KMS-11 (cell line): ENCODE measurements at regions not wholly inside any gene's neighbourhood (a gene's known extent, or its start where the extent isn't known, plus 50 kb on each side); places are given as distances from the start of the nearest gene placed in this dataset.
"Not testable (repeated sequence)": the region's sequence is repeated elsewhere in the genome, so short reads cannot be mapped to it uniquely, and the experiment has no call there.

Source experiments
- H2AFZ ChIP-seq: fragments of 200-600 bp; sonication (generic); 2 replicates; pipeline ENCODE4 v1.6.1; 2016; ENCODE audit warnings: antibody characterized with exemption, mixed run types, low read depth
- H3K27ac ChIP-seq: fragments of 200-600 bp; sonication (generic); 2 replicates; pipeline ENCODE4 v1.6.1; 2016; ENCODE audit warnings: mild to moderate bottlenecking, mixed run types
- H3K27me3 ChIP-seq: fragments of 200-600 bp; sonication (generic); 2 replicates; pipeline ENCODE4 v1.6.1; 2017; ENCODE audit warnings: mild to moderate bottlenecking, low read depth, mixed run types, moderate library complexity; ENCODE audit not compliant: insufficient read depth
- H3K36me3 ChIP-seq: fragments of 200-600 bp; sonication (generic); 2 replicates; pipeline ENCODE4 v1.6.1; 2017; ENCODE audit warnings: mild to moderate bottlenecking, mixed run types; ENCODE audit not compliant: insufficient read depth
- H3K4me1 ChIP-seq: fragments of 200-600 bp; sonication (generic); 2 replicates; pipeline ENCODE4 v1.6.1; 2016; ENCODE audit warnings: mild to moderate bottlenecking, low read depth, mixed run types; ENCODE audit not compliant: poor library complexity, severe bottlenecking
- H3K4me2 ChIP-seq: fragments of 200-600 bp; sonication (generic); 2 replicates; pipeline ENCODE4 v1.7.0; 2016; ENCODE audit warnings: mild to moderate bottlenecking, mixed run types
- H3K4me3 ChIP-seq: fragments of 200-600 bp; sonication (generic); IDR thresholded peaks from 2 replicates; pipeline ENCODE4 v1.6.1; 2017; ENCODE audit warnings: low read depth, low read length, mixed read lengths; ENCODE audit not compliant: insufficient read depth
- H3K79me2 ChIP-seq: fragments of 200-600 bp; sonication (generic); 2 replicates; pipeline ENCODE4 v1.6.1; 2016; ENCODE audit warnings: low read depth, mixed run types; ENCODE audit not compliant: insufficient read depth
- H3K9ac ChIP-seq: fragments of 200-600 bp; sonication (generic); 2 replicates; pipeline ENCODE4 v1.6.1; 2016; ENCODE audit warnings: mild to moderate bottlenecking, mixed run types
- H4K20me1 ChIP-seq: fragments of 200-600 bp; sonication (generic); 2 replicates; pipeline ENCODE4 v1.6.1; 2016; ENCODE audit warnings: mild to moderate bottlenecking, mixed run types; ENCODE audit not compliant: insufficient read depth
- CTCF ChIP-seq: fragments of 200-600 bp; sonication (generic); conservative IDR thresholded peaks from 2 replicates; pipeline ENCODE4 v1.6.1; 2017; ENCODE audit warnings: low read depth, mild to moderate bottlenecking, antibody characterized with exemption, low read length, moderate library complexity, mixed read lengths

- H3K27me3 ChIP-seq: no peaks in the 10 kb centered on the region
- no peak overlapping the region for H3K27ac ChIP-seq
- H3K36me3 ChIP-seq: no peaks in the 10 kb centered on the region
- no peaks in the 10 kb centered on the region for H4K20me1 ChIP-seq
- no peak overlapping the region for H3K9ac ChIP-seq
- TF ChIP-seq CTCF: no peak
- H3K4me1 ChIP-seq: no peaks in the 10 kb centered on the region
- H3K4me2 ChIP-seq: no peak overlapping the region
- no peak overlapping the region for H3K4me3 ChIP-seq
- H2AFZ ChIP-seq: no peak overlapping the region
- H3K79me2 ChIP-seq: no peaks in the 10 kb centered on the region
Observed at GRCh38 chr3:22378869-22379268, 627.9 kb upstream of the ZNF385D start.

- Histone ChIP-seq H3K36me3 (no peaks in the 10 kb centered on the region), H3K9ac (no peak overlapping the region), H3K27ac (no peak overlapping the region), H3K27me3 (no peaks in the 10 kb centered on the region), H3K4me2 (no peak overlapping the region), H3K4me3 (no peak overlapping the region), H3K79me2 (no peaks in the 10 kb centered on the region), H3K4me1 (no peaks in the 10 kb centered on the region), H2AFZ (no peak overlapping the region), H4K20me1 (no peaks in the 10 kb centered on the region)
- TF ChIP-seq CTCF: no peak
Observed at GRCh38 chr3:22380253-22380652, 629.2 kb upstream of the ZNF385D start.

GRCh38 chr3:22381564-22381963 is 630.6 kb upstream of the ZNF385D start:
- H3K79me2 ChIP-seq, H3K4me1 ChIP-seq, H4K20me1 ChIP-seq, H3K9ac ChIP-seq, H3K4me2 ChIP-seq, H2AFZ ChIP-seq, H3K36me3 ChIP-seq, H3K4me3 ChIP-seq, H3K27me3 ChIP-seq, H3K27ac ChIP-seq: not testable (repeated sequence)

- H3K4me2 ChIP-seq: no peak overlapping the region
Observed at GRCh38 chr3:22383285-22383684, 632.3 kb upstream of the ZNF385D start.

GRCh38 chr3:22386107-22386506 is 635.1 kb upstream of the ZNF385D start:
- H3K4me1 ChIP-seq: no peaks in the 10 kb centered on the region
- H4K20me1 ChIP-seq: no peaks in the 10 kb centered on the region
- no peaks in the 10 kb centered on the region for H3K27me3 ChIP-seq
- no peaks in the 10 kb centered on the region for H3K79me2 ChIP-seq
- H2AFZ ChIP-seq: no peak overlapping the region
- H3K36me3 ChIP-seq: no peaks in the 10 kb centered on the region
- H3K27ac ChIP-seq: no peak overlapping the region
- TF ChIP-seq CTCF: no peak
- no peak overlapping the region for H3K4me2 ChIP-seq
- no peak overlapping the region for H3K9ac ChIP-seq
- H3K4me3 ChIP-seq: no peak overlapping the region

More at GRCh38 chr3:22383285-22383684, 632.3 kb upstream of the ZNF385D start:
- H2AFZ ChIP-seq: no peak overlapping the region
- no peaks in the 10 kb centered on the region for H4K20me1 ChIP-seq
- no peaks in the 10 kb centered on the region for H3K79me2 ChIP-seq
- no peak overlapping the region for H3K27ac ChIP-seq
- TF ChIP-seq CTCF: no peak
- no peaks in the 10 kb centered on the region for H3K36me3 ChIP-seq
- no peak overlapping the region for H3K4me3 ChIP-seq
- H3K27me3 ChIP-seq: no peaks in the 10 kb centered on the region
- no peak overlapping the region for H3K9ac ChIP-seq
- H3K4me1 ChIP-seq: no peaks in the 10 kb centered on the region
